ENCODE measurements at regions not wholly inside any gene's neighbourhood (a gene's known extent, or its start where the extent isn't known, plus 50 kb on each side); places are given as distances from the start of the nearest gene placed in this dataset.

GRCh38 chr2:104528101-104528500, 325.8 kb upstream of the POU3F3 start:
- Histone ChIP-seq H3K27me3 (ENCODE audit: control insufficient read depth, insufficient read depth, low read length) (no peaks in the 10 kb centered on the region), H3K4me3 (ENCODE audit: insufficient read depth, low read depth, low read length) (no peak overlapping the region), H3K36me3 (replicated peaks; ENCODE audit: control insufficient read depth, insufficient read depth, low read length) (no peaks in the 10 kb centered on the region)
- no peak for DNase-seq

- Histone ChIP-seq H3K4me3 (ENCODE audit: insufficient read depth, low read depth, low read length) (no peak overlapping the region), H3K27me3 (ENCODE audit: control insufficient read depth, insufficient read depth, low read length) (no peaks in the 10 kb centered on the region), H3K36me3 (replicated peaks; ENCODE audit: control insufficient read depth, insufficient read depth, low read length) (no peaks in the 10 kb centered on the region)
- no peak for DNase-seq
Measured at GRCh38 chr2:104531122-104531521, 322.8 kb upstream of the POU3F3 start.

DNA sequence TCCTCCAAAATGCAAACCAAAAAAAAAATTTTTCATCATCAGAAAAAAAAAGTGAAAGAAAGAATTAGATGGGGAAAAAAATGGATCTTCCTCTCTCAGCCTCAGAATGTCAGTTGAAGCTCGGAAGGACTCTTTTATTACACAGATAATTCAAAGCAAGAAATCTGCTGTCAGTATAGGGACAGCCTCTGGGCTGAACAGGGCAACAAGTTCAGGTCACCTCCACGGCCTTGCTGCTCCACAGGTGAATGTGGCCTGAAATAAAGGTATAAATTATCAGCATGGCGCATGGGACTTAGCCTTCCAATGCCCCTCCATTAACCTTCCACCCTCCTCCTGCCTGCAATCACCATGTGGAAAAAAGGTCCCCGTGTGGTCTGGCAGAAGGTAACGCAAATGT, 316.8 kb upstream of the POU3F3 start:
- no peak overlapping the region for H3K4me3 ChIP-seq (ENCODE audit: insufficient read depth, low read depth, low read length)
- H3K27me3 ChIP-seq (ENCODE audit: control insufficient read depth, insufficient read depth, low read length) = no peaks in the 10 kb centered on the region
- H3K36me3 ChIP-seq (replicated peaks; ENCODE audit: control insufficient read depth, insufficient read depth, low read length) = no peaks in the 10 kb centered on the region
- DNase-seq = no peak

GRCh38 chr2:104538077-104538476, 315.8 kb upstream of the POU3F3 start:
- DNase-seq = no peak
- no peaks in the 10 kb centered on the region for H3K36me3 ChIP-seq (replicated peaks; ENCODE audit: control insufficient read depth, insufficient read depth, low read length)
- no peaks in the 10 kb centered on the region for H3K27me3 ChIP-seq (ENCODE audit: control insufficient read depth, insufficient read depth, low read length)
- no peak overlapping the region for H3K4me3 ChIP-seq (ENCODE audit: insufficient read depth, low read depth, low read length)

DNA sequence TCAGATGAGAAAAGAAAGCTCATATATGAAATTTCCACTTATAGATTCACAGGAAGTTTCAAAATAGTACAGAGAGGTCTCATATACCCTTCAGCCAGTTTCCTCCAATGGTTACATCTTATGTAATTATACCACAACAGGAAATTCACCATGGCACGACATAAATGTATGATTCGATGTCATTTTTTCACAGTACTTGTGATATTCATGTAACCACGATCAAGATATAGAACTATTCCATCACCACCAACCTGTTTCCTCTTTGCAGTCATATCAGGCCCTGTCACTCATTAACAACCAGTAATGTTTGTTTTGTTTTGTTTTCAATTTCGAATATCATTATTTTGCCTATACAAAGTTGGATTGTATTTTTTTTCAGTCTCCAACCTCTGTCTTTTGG, 314.3 kb upstream of the POU3F3 start:
- Histone ChIP-seq H3K27me3 (ENCODE audit: control insufficient read depth, insufficient read depth, low read length) (no peaks in the 10 kb centered on the region), H3K4me3 (ENCODE audit: insufficient read depth, low read depth, low read length) (no peak overlapping the region), H3K36me3 (replicated peaks; ENCODE audit: control insufficient read depth, insufficient read depth, low read length) (no peaks in the 10 kb centered on the region)
- no peak for DNase-seq

GRCh38 chr2:104545055-104545454, 308.9 kb upstream of the POU3F3 start:
- no peak for DNase-seq
- Histone ChIP-seq H3K36me3 (replicated peaks; ENCODE audit: control insufficient read depth, insufficient read depth, low read length) (no peaks in the 10 kb centered on the region), H3K27me3 (ENCODE audit: control insufficient read depth, insufficient read depth, low read length) (no peaks in the 10 kb centered on the region), H3K4me3 (ENCODE audit: insufficient read depth, low read depth, low read length) (no peak overlapping the region)

DNA sequence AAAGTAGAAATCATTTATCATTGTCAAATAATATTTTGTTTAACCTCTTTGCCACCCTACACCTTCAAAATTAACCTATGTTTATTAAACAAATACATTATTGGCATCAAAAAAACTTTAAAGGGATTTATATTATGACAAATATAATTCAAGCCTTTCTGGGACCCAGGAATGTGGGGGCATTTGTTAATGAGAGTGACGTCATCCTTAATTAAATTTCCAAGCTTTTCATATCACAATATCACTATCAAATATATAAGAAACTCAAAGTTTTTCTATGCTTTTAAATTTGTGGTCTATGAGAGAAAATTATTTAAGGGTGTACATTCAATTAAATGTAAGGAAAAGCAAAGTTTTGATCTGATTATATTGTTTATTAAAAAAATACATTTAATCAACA, 307.4 kb upstream of the POU3F3 start:
- no peak for DNase-seq
- no peaks in the 10 kb centered on the region for H3K27me3 ChIP-seq (ENCODE audit: control insufficient read depth, insufficient read depth, low read length)
- no peaks in the 10 kb centered on the region for H3K36me3 ChIP-seq (replicated peaks; ENCODE audit: control insufficient read depth, insufficient read depth, low read length)
- no peak overlapping the region for H3K4me3 ChIP-seq (ENCODE audit: insufficient read depth, low read depth, low read length)

DNA sequence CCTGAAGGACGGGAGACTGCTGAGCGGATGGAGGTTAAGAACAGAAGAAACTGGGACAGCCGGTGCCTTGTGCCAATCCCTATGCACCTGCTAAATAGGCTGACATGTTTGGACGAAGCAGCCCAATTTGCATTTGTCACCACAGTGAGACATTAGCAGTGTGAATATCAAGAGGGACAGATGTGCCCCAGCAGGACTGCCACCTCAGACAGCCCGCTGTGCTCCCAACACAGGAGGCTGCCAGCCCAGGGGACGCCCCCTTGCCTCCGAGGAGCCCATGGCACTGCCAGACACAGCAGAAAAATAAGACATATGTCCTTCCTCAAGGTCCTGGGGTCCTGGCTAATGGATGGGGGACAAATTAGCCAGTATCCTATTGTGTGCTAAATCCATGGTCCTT, 306.7 kb upstream of the POU3F3 start:
- DNase-seq = peak; percentile 10
- H3K4me3 ChIP-seq (ENCODE audit: insufficient read depth, low read depth, low read length) = no peak overlapping the region
- H3K36me3 ChIP-seq (replicated peaks; ENCODE audit: control insufficient read depth, insufficient read depth, low read length) = no peaks in the 10 kb centered on the region
- H3K27me3 ChIP-seq (ENCODE audit: control insufficient read depth, insufficient read depth, low read length) = no peaks in the 10 kb centered on the region

DNA sequence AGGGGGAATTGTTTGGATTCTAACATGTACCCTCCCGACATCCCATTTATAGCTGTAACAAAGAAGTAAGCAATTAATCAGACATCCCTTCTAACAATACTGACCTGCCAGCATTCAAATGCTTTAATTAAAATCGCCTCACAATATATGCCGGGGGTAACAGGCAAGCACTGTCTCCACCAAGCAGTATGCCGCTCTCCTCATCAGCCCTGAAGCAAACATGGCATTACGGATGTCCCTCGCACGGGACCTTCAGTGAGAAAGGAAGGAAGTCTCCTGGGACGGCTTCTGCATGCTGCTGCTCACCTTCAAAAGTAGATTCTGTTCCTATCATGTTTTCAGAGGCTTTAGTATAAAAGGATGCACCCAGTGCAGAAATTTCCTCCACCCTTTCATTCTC, 292.7 kb upstream of the POU3F3 start:
- no peaks in the 10 kb centered on the region for H3K27me3 ChIP-seq (ENCODE audit: control insufficient read depth, insufficient read depth, low read length)
- no peaks in the 10 kb centered on the region for H3K36me3 ChIP-seq (replicated peaks; ENCODE audit: control insufficient read depth, insufficient read depth, low read length)
- DNase-seq = no peak
- no peak overlapping the region for H3K4me3 ChIP-seq (ENCODE audit: insufficient read depth, low read depth, low read length)

DNA sequence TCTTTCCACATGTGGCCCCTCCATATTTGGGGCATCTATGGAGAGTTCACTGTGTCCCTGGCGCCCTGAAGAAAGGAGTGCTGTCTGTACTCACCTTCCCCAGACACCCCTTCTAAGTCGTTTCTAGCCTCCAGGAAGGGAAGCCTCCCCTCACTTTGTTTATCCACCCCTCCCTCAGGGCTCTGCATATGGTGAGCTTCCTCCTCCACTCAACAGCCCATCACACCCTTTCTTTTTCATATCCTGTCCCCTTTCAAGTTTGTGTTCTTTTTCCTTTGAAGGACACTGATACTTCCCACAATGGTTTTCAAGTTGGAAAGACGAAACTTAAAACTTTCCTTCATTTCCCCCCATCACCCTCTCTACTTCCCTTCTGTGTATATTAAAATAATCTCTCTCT, 291.4 kb upstream of the POU3F3 start:
- DNase-seq = no peak
- Histone ChIP-seq H3K4me3 (ENCODE audit: insufficient read depth, low read depth, low read length) (no peak overlapping the region), H3K36me3 (replicated peaks; ENCODE audit: control insufficient read depth, insufficient read depth, low read length) (no peaks in the 10 kb centered on the region), H3K27me3 (ENCODE audit: control insufficient read depth, insufficient read depth, low read length) (no peaks in the 10 kb centered on the region)

- no peak overlapping the region for H3K4me3 ChIP-seq (ENCODE audit: insufficient read depth, low read depth, low read length)
- DNase-seq = no peak
- H3K27me3 ChIP-seq (ENCODE audit: control insufficient read depth, insufficient read depth, low read length) = no peaks in the 10 kb centered on the region
- no peaks in the 10 kb centered on the region for H3K36me3 ChIP-seq (replicated peaks; ENCODE audit: control insufficient read depth, insufficient read depth, low read length)
Measured at GRCh38 chr2:104563398-104563996, 290.4 kb upstream of the POU3F3 start.

- Histone ChIP-seq H3K36me3 (replicated peaks; ENCODE audit: control insufficient read depth, insufficient read depth, low read length) (no peaks in the 10 kb centered on the region), H3K4me3 (ENCODE audit: insufficient read depth, low read depth, low read length) (no peak overlapping the region), H3K27me3 (ENCODE audit: control insufficient read depth, insufficient read depth, low read length) (no peaks in the 10 kb centered on the region)
- DNase-seq = no peak
Measured at GRCh38 chr2:104568247-104568646, 285.7 kb upstream of the POU3F3 start.

DNA sequence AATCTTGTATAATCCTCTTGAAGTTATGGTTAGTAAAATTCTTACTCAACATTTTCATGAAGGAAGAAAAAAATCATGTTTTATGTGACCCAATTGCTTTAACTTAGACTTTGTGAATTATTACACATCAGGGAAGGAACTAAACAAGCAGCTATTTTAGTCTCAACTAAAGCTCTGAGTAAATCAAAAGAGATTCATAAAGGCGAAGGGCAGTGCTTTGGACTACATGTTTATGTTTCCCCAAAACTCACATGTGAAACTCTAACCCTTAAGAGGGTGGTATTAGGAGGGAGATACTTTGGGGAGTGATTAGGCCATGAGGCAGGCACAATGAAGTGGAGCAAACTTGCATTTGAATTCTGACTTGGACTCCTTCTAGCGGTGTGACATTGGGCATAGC, 283.7 kb upstream of the POU3F3 start:
- DNase-seq = no peak
- Histone ChIP-seq H3K36me3 (replicated peaks; ENCODE audit: control insufficient read depth, insufficient read depth, low read length) (no peaks in the 10 kb centered on the region), H3K4me3 (ENCODE audit: insufficient read depth, low read depth, low read length) (no peak overlapping the region)

DNA sequence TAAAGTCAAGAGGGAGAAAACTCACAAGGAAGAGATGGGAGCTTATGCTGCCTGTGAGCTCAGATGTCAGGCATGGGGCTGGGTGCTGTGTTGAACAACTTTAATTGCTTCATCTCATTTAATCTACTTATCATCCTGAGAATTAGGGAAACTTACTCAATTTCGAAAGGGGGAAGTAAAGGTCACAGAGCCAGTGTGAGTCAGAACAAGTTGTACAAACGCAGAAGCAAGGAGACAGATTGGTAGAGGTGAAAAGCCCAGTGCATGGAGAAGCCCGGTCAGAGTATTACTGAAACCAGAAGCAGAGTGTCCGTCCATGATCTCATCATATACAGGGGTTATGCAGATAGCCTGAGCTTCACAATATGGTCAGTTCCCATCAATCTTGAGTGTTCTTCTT, 281.1 kb upstream of the POU3F3 start:
- H3K27me3 ChIP-seq (ENCODE audit: control insufficient read depth, insufficient read depth, low read length) = no peaks in the 10 kb centered on the region
- no peaks in the 10 kb centered on the region for H3K36me3 ChIP-seq (replicated peaks; ENCODE audit: control insufficient read depth, insufficient read depth, low read length)
- no peak for DNase-seq
- H3K4me3 ChIP-seq (ENCODE audit: insufficient read depth, low read depth, low read length) = no peak overlapping the region

More for the DNA sequence above, 283.7 kb upstream of the POU3F3 start:
- H3K27me3 ChIP-seq (ENCODE audit: control insufficient read depth, insufficient read depth, low read length) = no peaks in the 10 kb centered on the region

DNA sequence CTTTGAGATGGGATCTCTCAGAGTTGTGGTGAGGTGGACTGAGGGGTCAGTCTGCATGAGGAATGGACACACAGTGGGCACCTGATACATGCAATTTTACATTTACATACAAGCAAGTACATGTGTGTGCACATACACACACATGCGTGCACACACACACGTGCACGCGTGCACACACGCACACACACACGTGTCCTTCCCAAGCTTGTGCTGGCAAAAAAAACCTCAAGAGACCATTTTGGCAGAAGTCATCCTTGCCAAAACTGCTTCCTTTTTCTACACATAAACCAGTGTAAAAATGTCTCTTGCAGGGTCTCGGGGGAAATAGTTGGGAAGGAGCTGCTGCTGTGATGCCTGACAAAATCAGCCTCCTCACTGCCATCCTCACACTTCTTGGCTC, 279.5 kb upstream of the POU3F3 start:
- Histone ChIP-seq H3K36me3 (replicated peaks; ENCODE audit: control insufficient read depth, insufficient read depth, low read length) (no peaks in the 10 kb centered on the region), H3K4me3 (ENCODE audit: insufficient read depth, low read depth, low read length) (no peak overlapping the region), H3K27me3 (ENCODE audit: control insufficient read depth, insufficient read depth, low read length) (no peaks in the 10 kb centered on the region)
- no peak for DNase-seq

GRCh38 chr2:104577143-104577542, 276.8 kb upstream of the POU3F3 start:
- Histone ChIP-seq H3K36me3 (replicated peaks; ENCODE audit: control insufficient read depth, insufficient read depth, low read length) (no peaks in the 10 kb centered on the region), H3K4me3 (ENCODE audit: insufficient read depth, low read depth, low read length) (no peak overlapping the region), H3K27me3 (ENCODE audit: control insufficient read depth, insufficient read depth, low read length) (no peaks in the 10 kb centered on the region)
- no peak for DNase-seq
